Mesenchymal stem cell (in vitro differentiated cells and primary cell): ENCODE measurements at regions not wholly inside any gene's neighbourhood (a gene's known extent, or its start where the extent isn't known, plus 50 kb on each side); places are given as distances from the start of the nearest gene placed in this dataset.

Source experiments
- DNase-seq: peaks from one replicate; pipeline ENCODE4 v3.0.0-alpha.2; 2013
- H2AFZ ChIP-seq: one replicate; pipeline ENCODE4 v1.6.1; 2013; ENCODE audit warnings: low read depth, mild to moderate bottlenecking, control low read depth, inconsistent platforms, low read length, moderate library complexity
- H2AK5ac ChIP-seq: 2 replicates; pipeline ENCODE4 v1.6.1; 2013; ENCODE audit warnings: low read length, moderate library complexity, mild to moderate bottlenecking, inconsistent platforms; ENCODE audit not compliant: severe bottlenecking
- H2BK120ac ChIP-seq: one replicate; pipeline ENCODE4 v1.6.1; 2013; ENCODE audit warnings: low read depth, mild to moderate bottlenecking, inconsistent platforms, low read length, moderate library complexity
- H2BK12ac ChIP-seq, 2 experiments: one replicate each; pipeline ENCODE4 v1.6.1; 2013; ENCODE audit warnings: inconsistent platforms in 2 of 2, low read length in 2 of 2, mild to moderate bottlenecking in 2 of 2, moderate library complexity in 2 of 2, control low read depth in 1 of 2
- H2BK15ac ChIP-seq: one replicate; pipeline ENCODE4 v1.6.1; 2013; ENCODE audit warnings: mild to moderate bottlenecking, low read depth, inconsistent platforms; ENCODE audit not compliant: poor library complexity, severe bottlenecking
- H2BK5ac ChIP-seq: 2 replicates; pipeline ENCODE4 v1.6.1; 2013; ENCODE audit warnings: low read depth, mild to moderate bottlenecking, low read length, control low read depth, inconsistent platforms; ENCODE audit not compliant: poor library complexity, severe bottlenecking
- H3K14ac ChIP-seq, 2 experiments: one replicate each; pipeline ENCODE4 v1.6.1; 2013; ENCODE audit warnings: inconsistent platforms in 2 of 2, low read length in 2 of 2, control low read depth in 1 of 2, mild to moderate bottlenecking in 1 of 2, moderate library complexity in 1 of 2
- H3K18ac ChIP-seq, 2 experiments: one replicate each; pipeline ENCODE4 v1.6.1; 2013; ENCODE audit warnings: inconsistent platforms in 2 of 2, low read length in 2 of 2, control low read depth in 1 of 2, low read depth in 1 of 2, mild to moderate bottlenecking in 1 of 2
- H3K23ac ChIP-seq, 2 experiments: one replicate each; pipeline ENCODE4 v1.6.1; 2013; ENCODE audit warnings: inconsistent platforms in 2 of 2, low read length in 2 of 2, mild to moderate bottlenecking in 2 of 2, moderate library complexity in 2 of 2, control low read depth in 1 of 2
- H3K27ac ChIP-seq: 2 replicates; pipeline ENCODE4 v1.5.1; 2013; ENCODE audit warnings: mild to moderate bottlenecking, moderate library complexity, low read length, control low read depth, inconsistent platforms; ENCODE audit not compliant: poor library complexity, severe bottlenecking
- H3K27me3 ChIP-seq, 2 experiments: 2 replicates each; pipeline versions ENCODE4 v1.6.1 to v1.7.0; 2013; ENCODE audit warnings: low read length in 2 of 2, mild to moderate bottlenecking in 2 of 2, moderate library complexity in 2 of 2, control low read depth in 1 of 2, inconsistent platforms in 1 of 2; ENCODE audit not compliant: control insufficient read depth in 1 of 2, insufficient read depth in 1 of 2
- H3K36me3 ChIP-seq, 2 experiments: 2 replicates each; pipeline versions ENCODE4 v1.6.1 to v1.7.0; 2013; ENCODE audit warnings: low read length in 2 of 2, control low read depth in 1 of 2, inconsistent platforms in 1 of 2, low read depth in 1 of 2, mild to moderate bottlenecking in 1 of 2; ENCODE audit not compliant: insufficient read depth in 2 of 2, control insufficient read depth in 1 of 2
- H3K4ac ChIP-seq, 2 experiments: one replicate each; pipeline ENCODE4 v1.6.1; 2013; ENCODE audit warnings: inconsistent platforms in 2 of 2, low read length in 2 of 2, mild to moderate bottlenecking in 2 of 2, moderate library complexity in 2 of 2, control low read depth in 1 of 2, low read depth in 1 of 2
- H3K4me1 ChIP-seq: 2 replicates; pipeline ENCODE4 v1.6.1; 2013; ENCODE audit warnings: low read depth, low read length, control low read depth; ENCODE audit not compliant: control insufficient read depth, insufficient read depth
- H3K4me2 ChIP-seq: 2 replicates; pipeline ENCODE4 v1.6.1; 2013; ENCODE audit warnings: low read length, mild to moderate bottlenecking, inconsistent platforms; ENCODE audit not compliant: poor library complexity, severe bottlenecking
- H3K4me3 ChIP-seq, 2 experiments: 2 replicates each; pipeline versions ENCODE4 v1.5.1 to v1.7.0; 2013; ENCODE audit warnings: low read length in 2 of 2, mild to moderate bottlenecking in 2 of 2, control low read depth in 1 of 2, low read depth in 1 of 2; ENCODE audit not compliant: insufficient read depth in 1 of 2
- H3K79me1 ChIP-seq: replicated peaks from 2 replicates; pipeline ENCODE4 v1.6.1; 2013; ENCODE audit warnings: mild to moderate bottlenecking, control low read depth, low read length, inconsistent platforms; ENCODE audit not compliant: poor library complexity, severe bottlenecking
- H3K9ac ChIP-seq: 2 replicates; pipeline ENCODE4 v1.7.0; 2013; ENCODE audit warnings: mild to moderate bottlenecking, low read length, moderate library complexity
- H3K9me3 ChIP-seq: 2 replicates; pipeline ENCODE4 v1.7.0; 2013; ENCODE audit warnings: mild to moderate bottlenecking, low read length; ENCODE audit not compliant: control insufficient read depth
- H4K8ac ChIP-seq: one replicate; pipeline ENCODE4 v1.6.1; 2013; ENCODE audit warnings: inconsistent platforms, mild to moderate bottlenecking, low read length, moderate library complexity
- H4K91ac ChIP-seq: one replicate; pipeline ENCODE4 v1.6.1; 2013; ENCODE audit warnings: mild to moderate bottlenecking, low read length, inconsistent platforms
- WGBS: methylation state at CpG from one replicate; pipeline ENCODE4 v1.1.7; 2013; ENCODE audit warnings: mixed read lengths; 5-methylcytosine and 5-hydroxymethylcytosine counted together

DNA sequence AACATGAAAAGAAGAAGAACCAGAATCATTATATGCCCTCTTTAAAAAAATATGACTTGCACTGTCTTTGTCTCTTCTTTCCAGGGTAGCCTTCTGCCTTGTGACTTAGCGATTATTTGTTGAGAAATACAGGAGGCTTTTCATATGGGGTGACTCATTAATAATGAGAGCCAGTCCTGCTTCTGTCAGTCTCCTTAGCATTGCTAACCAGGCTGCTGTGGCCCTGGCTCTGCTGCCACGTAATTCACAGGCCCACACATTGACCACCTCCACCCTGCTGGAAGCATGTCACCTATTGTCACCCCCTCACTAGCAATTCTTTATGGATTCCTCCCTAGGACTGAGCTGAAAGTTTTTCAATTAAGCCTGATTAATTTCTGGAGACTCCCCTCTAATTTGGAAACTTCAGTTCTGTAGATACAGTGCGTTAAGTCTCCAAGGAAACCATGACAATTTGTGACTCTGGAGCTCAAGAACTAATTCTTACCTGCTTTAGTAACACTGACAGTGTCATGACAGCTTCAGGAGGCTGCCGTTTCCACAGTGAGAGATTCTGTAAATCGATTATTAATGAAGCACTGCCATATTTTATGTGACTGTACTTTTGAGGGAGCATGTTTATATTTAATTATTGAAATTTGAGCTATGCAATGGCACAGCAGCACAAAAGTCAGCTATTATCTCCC, 267.9 kb upstream of the SP8 start:
- DNase-seq, result no peak
- Histone ChIP-seq H3K9ac (no peak overlapping the region), H2AK5ac (no peak overlapping the region), H2BK15ac (no peak overlapping the region), H2BK5ac (no peak overlapping the region), H4K8ac (no peak overlapping the region), H3K18ac (no peak overlapping the region), H3K9me3 (no peaks in the 10 kb centered on the region), H4K91ac (no peak overlapping the region), H2BK120ac (no peak overlapping the region), H3K23ac (no peak overlapping the region), H3K4me2 (no peak overlapping the region), H3K79me1 (no peaks in the 10 kb centered on the region), H3K36me3 (no peaks in the 10 kb centered on the region), H3K27ac (no peak overlapping the region), H3K27me3 (no peaks in the 10 kb centered on the region), H3K14ac (no peak overlapping the region), H2BK12ac (no peak overlapping the region), H2AFZ (no peak overlapping the region), H3K4me3 (no peak overlapping the region), H3K4ac (no peak overlapping the region), H3K4me1 (no peaks in the 10 kb centered on the region)
- WGBS, result 82% methylated on average over 3 of the region's 5 CpGs

DNA sequence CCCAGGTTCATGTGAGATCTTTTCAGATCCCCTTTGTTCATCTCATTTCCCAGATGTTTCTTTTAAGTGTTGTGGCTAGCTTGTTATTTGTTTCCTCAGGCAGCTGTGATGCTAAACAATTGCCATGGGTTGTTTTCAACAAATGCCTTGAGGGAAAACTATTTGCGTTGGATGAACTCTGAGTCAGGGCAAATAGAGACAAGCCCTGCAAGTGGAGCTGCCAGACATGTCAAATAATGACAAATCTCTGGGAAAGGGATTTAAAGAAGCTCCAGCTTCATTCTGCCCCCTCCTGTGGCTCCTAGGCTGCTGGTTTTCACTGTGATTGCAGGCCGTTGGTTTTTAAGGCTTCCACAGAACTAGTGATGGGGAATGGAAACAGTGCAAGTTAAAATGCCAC, 272.4 kb upstream of the SP8 start:
- DNase-seq, result no peak
- H3K36me3 ChIP-seq, result no peaks in the 10 kb centered on the region
- H2BK15ac ChIP-seq, result no peak overlapping the region
- no peak overlapping the region for H3K18ac ChIP-seq
- no peak overlapping the region for H3K23ac ChIP-seq
- H3K4ac ChIP-seq, result no peak overlapping the region
- H3K4me3 ChIP-seq, result no peak overlapping the region
- WGBS, result 75% methylated on average over 1 of the region's 2 CpGs
- H2AK5ac ChIP-seq, result no peak overlapping the region
- no peaks in the 10 kb centered on the region for H3K79me1 ChIP-seq
- no peak overlapping the region for H2BK5ac ChIP-seq
- no peak overlapping the region for H3K14ac ChIP-seq
- no peak overlapping the region for H3K9ac ChIP-seq
- H2BK12ac ChIP-seq, result no peak overlapping the region
- H3K4me1 ChIP-seq, result no peaks in the 10 kb centered on the region
- no peak overlapping the region for H4K8ac ChIP-seq
- no peak overlapping the region for H4K91ac ChIP-seq
- H2AFZ ChIP-seq, result no peak overlapping the region
- no peak overlapping the region for H3K27ac ChIP-seq
- no peaks in the 10 kb centered on the region for H3K9me3 ChIP-seq
- H3K27me3 ChIP-seq, result no peaks in the 10 kb centered on the region
- no peak overlapping the region for H2BK120ac ChIP-seq
- no peak overlapping the region for H3K4me2 ChIP-seq

DNA sequence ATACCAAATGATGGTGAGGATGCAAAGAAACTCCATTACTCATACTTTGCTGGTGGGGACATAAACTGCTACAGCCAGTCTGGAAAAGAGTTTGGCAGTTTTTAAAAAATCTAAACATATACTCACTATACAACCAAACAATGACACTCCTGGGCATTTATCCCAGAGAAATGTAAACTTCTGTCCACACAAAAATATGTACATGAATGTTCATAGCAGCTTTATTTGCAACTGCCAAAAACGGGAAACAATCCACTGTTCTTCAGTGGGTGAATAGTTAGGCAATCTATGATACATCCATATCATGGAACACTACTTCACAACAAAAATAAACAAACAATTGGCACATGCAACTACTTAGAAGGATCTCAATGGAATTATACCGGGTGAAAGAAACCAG, 276.4 kb upstream of the SP8 start:
- Histone ChIP-seq H3K79me1 (no peaks in the 10 kb centered on the region), H3K9ac (no peak overlapping the region), H2BK12ac (no peak overlapping the region), H2BK5ac (no peak overlapping the region), H4K8ac (no peak overlapping the region), H2AFZ (no peak overlapping the region), H2BK120ac (no peak overlapping the region), H3K36me3 (no peaks in the 10 kb centered on the region), H3K4ac (no peak overlapping the region), H3K27ac (no peak overlapping the region), H3K4me3 (no peak overlapping the region), H3K23ac (no peak overlapping the region), H3K9me3 (no peaks in the 10 kb centered on the region), H3K27me3 (no peaks in the 10 kb centered on the region), H2AK5ac (no peak overlapping the region), H4K91ac (no peak overlapping the region), H3K18ac (no peak overlapping the region), H2BK15ac (no peak overlapping the region), H3K4me1 (no peaks in the 10 kb centered on the region), H3K14ac (no peak overlapping the region), H3K4me2 (no peak overlapping the region)
- no peak for DNase-seq
- 93% methylated on average over 1 of the region's 2 CpGs for WGBS

DNA sequence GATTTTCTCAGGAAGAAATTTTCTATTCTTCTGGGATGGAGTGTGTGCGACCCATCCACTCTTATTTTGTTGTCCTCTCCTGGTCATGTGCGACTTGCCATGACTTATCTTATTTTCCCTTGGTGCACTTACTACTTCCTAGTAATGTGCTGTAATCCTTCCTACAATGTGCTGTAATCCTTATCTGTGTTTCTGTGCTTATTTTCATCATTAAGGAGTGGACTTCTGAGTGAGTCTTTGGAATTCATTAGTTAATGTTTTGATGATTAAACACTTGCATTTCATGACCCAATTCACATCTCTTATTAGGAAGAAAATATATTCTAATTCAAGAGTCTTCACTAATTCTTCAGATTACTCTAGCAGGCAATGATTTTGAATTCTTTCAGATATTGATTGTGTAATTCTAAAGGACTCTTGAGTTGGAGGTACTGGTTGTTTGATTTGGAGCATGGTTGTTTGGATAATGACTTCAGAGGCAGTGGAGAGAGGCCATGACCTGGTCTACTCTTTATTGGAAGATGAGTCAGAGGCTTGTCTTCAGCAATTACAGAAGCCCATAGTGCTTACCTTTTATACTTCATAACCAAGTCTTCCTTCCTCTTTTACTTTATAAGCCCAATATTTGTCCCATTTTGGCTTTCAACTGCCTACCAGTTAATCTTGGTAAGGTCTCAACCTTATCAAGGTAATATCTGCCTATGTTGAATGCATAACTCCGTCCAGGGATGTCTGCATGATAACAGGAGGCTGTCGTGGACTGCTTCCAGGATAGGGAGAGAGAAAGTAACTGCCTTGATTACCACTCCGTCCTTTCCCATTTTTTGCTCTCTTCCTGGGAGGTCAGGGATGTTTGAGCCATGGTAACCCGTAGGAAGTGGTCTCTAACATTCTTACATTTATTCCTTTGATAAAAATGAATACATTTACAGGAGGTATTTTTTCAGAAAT, 278.3 kb upstream of the SP8 start:
- Histone ChIP-seq H4K91ac (no peak overlapping the region), H3K23ac (no peak overlapping the region), H3K27ac (no peak overlapping the region), H3K4me2 (no peak overlapping the region), H2BK12ac (no peak overlapping the region), H2AK5ac (no peak overlapping the region), H3K4ac (no peak overlapping the region), H4K8ac (no peak overlapping the region), H2BK120ac (no peak overlapping the region), H2BK15ac (no peak overlapping the region), H2AFZ (no peak overlapping the region), H2BK5ac (no peak overlapping the region), H3K27me3 (no peaks in the 10 kb centered on the region), H3K4me1 (no peaks in the 10 kb centered on the region), H3K4me3 (no peak overlapping the region), H3K18ac (no peak overlapping the region), H3K14ac (no peak overlapping the region), H3K79me1 (no peaks in the 10 kb centered on the region), H3K9ac (no peak overlapping the region), H3K36me3 (no peaks in the 10 kb centered on the region), H3K9me3 (no peaks in the 10 kb centered on the region)
- peak; percentile 6 for DNase-seq
- WGBS, result 67% methylated on average over 4 of the region's 6 CpGs
